ENCODE measurements at regions not wholly inside any gene's neighbourhood (a gene's known extent, or its start where the extent isn't known, plus 50 kb on each side); places are given as distances from the start of the nearest gene placed in this dataset.

DNA sequence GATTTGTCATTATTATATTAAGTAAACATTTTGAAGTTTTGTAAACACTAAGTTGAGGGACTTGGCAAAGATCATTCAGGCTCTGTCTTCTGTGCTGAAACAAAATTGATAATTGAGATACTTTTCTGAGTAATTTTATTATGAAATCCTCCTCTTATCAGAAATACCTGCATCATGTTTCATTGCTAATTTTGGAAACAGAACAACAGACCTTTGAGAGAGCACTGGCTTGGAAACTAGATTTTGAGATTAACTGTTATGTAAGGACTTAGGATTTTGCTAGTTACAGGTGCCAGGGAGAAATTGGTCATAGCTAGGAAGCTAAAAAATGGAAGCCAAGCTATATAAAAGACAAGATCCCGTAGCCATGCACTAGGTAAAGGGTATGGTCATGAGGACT lies 201.7 kb upstream of the DCN start:
- no peak for DNase-seq (ENCODE audit: low read depth, low spot score)
- no peak overlapping the region for H3K4me3 Mint-ChIP-seq
- H3K27me3 Mint-ChIP-seq (ENCODE audit: low read depth), result no peaks in the 10 kb centered on the region
- TF ChIP-seq, protein P1, sequence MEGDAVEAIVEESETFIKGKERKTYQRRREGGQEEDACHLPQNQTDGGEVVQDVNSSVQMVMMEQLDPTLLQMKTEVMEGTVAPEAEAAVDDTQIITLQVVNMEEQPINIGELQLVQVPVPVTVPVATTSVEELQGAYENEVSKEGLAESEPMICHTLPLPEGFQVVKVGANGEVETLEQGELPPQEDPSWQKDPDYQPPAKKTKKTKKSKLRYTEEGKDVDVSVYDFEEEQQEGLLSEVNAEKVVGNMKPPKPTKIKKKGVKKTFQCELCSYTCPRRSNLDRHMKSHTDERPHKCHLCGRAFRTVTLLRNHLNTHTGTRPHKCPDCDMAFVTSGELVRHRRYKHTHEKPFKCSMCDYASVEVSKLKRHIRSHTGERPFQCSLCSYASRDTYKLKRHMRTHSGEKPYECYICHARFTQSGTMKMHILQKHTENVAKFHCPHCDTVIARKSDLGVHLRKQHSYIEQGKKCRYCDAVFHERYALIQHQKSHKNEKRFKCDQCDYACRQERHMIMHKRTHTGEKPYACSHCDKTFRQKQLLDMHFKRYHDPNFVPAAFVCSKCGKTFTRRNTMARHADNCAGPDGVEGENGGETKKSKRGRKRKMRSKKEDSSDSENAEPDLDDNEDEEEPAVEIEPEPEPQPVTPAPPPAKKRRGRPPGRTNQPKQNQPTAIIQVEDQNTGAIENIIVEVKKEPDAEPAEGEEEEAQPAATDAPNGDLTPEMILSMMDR (conservative IDR thresholded peaks at IDR 0.05), result no peak
- peaks cover 3% of the 10 kb centered on the region for H3K9me3 Mint-ChIP-seq
- H3K36me3 Mint-ChIP-seq (ENCODE audit: low read depth), result peaks cover 4% of the 10 kb centered on the region
- H3K4me1 Mint-ChIP-seq, result peaks cover 44% of the 10 kb centered on the region
- H3K27ac Mint-ChIP-seq (ENCODE audit: unreplicated experiment), result peak overlapping the region; percentile 57

DNA sequence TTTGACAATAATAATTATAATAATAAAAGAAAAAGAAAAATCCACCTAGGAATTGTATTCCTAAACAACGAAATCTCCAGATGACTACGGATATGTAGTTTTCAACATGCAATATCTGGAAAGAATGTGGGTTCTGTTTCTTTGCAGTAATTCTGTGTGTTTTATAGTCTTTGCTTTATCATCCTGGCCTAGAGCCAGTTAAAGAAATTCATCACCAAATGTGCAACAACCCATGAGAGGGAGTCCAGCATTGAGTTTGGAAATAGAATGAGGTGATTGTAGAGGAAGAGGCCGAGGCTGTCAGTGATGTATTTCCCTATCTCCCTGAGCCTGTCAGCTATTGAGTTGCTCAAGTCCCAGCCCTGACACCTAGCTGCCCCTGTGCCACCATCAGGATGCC lies 200.5 kb upstream of the DCN start:
- Mint-ChIP-seq H3K4me1 (peaks cover 46% of the 10 kb centered on the region), H3K4me3 (no peak overlapping the region)

DNA sequence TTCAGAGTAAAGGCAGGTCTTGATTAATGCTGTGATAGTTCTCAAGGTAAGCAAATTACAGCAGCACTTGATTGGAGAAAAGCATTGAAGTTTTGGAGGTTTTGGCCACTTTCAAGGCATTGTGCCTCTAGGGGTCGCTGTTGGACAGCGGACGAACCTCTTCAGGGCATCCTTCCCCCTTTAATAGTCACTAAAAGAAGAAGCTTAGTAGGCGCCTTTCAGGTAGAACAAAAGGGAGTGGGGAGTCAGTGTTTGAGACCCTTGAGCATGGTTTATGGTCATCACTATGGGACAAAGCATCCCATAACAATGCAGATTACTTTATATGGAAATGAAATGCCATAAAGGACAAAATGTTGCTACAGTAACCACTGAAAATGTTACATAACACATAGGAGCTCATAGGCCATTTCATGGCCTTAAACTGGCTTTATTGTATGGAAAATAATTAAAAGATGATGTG lies 199.5 kb upstream of the DCN start:
- Mint-ChIP-seq H3K27ac (ENCODE audit: unreplicated experiment) (peak overlapping the region; percentile 95), H3K9me3 (peaks cover 3% of the 10 kb centered on the region), H3K36me3 (ENCODE audit: low read depth) (peaks cover 2% of the 10 kb centered on the region), H3K27me3 (ENCODE audit: low read depth) (no peaks in the 10 kb centered on the region), H3K4me3 (peak overlapping the region; percentile 90), H3K4me1 (peaks cover 49% of the 10 kb centered on the region)
- peak; percentile 96 for DNase-seq (ENCODE audit: low read depth, low spot score)
- TF ChIP-seq, protein P1 (conservative IDR thresholded peaks at IDR 0.05), result peak; percentile 100

More for the DNA sequence above, 200.5 kb upstream of the DCN start:
- Mint-ChIP-seq H3K9me3 (peaks cover 3% of the 10 kb centered on the region), H3K36me3 (ENCODE audit: low read depth) (peaks cover 4% of the 10 kb centered on the region), H3K27ac (ENCODE audit: unreplicated experiment) (no peak overlapping the region), H3K27me3 (ENCODE audit: low read depth) (no peaks in the 10 kb centered on the region)
- no peak for DNase-seq (ENCODE audit: low read depth, low spot score)
- TF ChIP-seq, protein P1 (conservative IDR thresholded peaks at IDR 0.05), result no peak

GRCh38 chr12:91381309-91381804 lies 198.7 kb upstream of the DCN start:
- Mint-ChIP-seq H3K27ac (ENCODE audit: unreplicated experiment) (peak overlapping the region; percentile 76), H3K4me1 (peaks cover 57% of the 10 kb centered on the region), H3K4me3 (peak overlapping the region; percentile 90), H3K27me3 (ENCODE audit: low read depth) (no peaks in the 10 kb centered on the region), H3K9me3 (peaks cover 3% of the 10 kb centered on the region), H3K36me3 (ENCODE audit: low read depth) (peaks cover 2% of the 10 kb centered on the region)
- TF ChIP-seq, protein P1 (conservative IDR thresholded peaks at IDR 0.05), result no peak
- DNase-seq (ENCODE audit: low read depth, low spot score), result peak; percentile 53

DNA sequence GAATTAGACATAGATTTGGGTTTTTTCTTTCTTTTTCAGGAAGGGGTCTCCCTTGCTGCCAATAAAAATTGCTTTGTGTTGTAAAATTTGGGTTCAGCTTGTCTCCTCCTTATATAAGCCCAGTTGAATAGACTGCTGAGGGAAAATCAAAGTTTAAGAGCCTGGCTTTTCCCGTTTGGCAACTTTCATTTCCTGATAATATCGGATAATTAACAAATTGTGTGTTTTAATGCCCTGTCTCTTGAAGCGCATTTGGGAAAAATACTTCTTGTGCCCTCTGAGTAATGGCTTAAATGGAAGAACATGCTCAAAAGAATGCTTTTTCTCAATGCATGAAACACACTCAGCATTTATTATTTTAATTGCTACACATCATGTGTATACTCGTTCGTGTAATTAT lies 198.0 kb upstream of the DCN start:
- DNase-seq (ENCODE audit: low read depth, low spot score), result no peak
- TF ChIP-seq, protein P1 (conservative IDR thresholded peaks at IDR 0.05), result no peak
- Mint-ChIP-seq H3K9me3 (peaks cover 3% of the 10 kb centered on the region), H3K27me3 (ENCODE audit: low read depth) (no peaks in the 10 kb centered on the region), H3K27ac (ENCODE audit: unreplicated experiment) (no peak overlapping the region), H3K36me3 (ENCODE audit: low read depth) (no peaks in the 10 kb centered on the region), H3K4me1 (peaks cover 60% of the 10 kb centered on the region), H3K4me3 (peak overlapping the region; percentile 90)
